HG02571 (cell line): ENCODE measurements at regions not wholly inside any gene's neighbourhood (a gene's known extent, or its start where the extent isn't known, plus 50 kb on each side); places are given as distances from the start of the nearest gene placed in this dataset.

Experiments
- ATAC-seq: cut with Tn5 transposase; IDR thresholded peaks from one replicate; pipeline ENCODE4 v1.9.1; 2021; ENCODE audit warnings: mild to moderate bottlenecking, moderate library complexity; ENCODE audit not compliant: unreplicated experiment

- no peak for ATAC-seq
Observed at GRCh38 chr1:117798550-117798949, 130.9 kb downstream of the GDAP2 start.

- no peak for ATAC-seq
Observed at GRCh38 chr1:117802531-117803257, 126.7 kb downstream of the GDAP2 start.

GRCh38 chr1:117803318-117803717 is 126.1 kb downstream of the GDAP2 start:
- ATAC-seq = no peak

GRCh38 chr1:117809764-117810163 is 119.7 kb downstream of the GDAP2 start:
- ATAC-seq = no peak

GRCh38 chr1:117810553-117810952 is 118.9 kb downstream of the GDAP2 start:
- ATAC-seq = no peak

GRCh38 chr1:117812869-117813511 is 116.4 kb downstream of the GDAP2 start:
- ATAC-seq = no peak
